Sigmoid colon (tissue), 4 donors: ENCODE measurements at regions not wholly inside any gene's neighbourhood (a gene's known extent, or its start where the extent isn't known, plus 50 kb on each side); places are given as distances from the start of the nearest gene placed in this dataset.

Experiments used
- CTCF ChIP-seq, 4 experiments: fragments of 450-650 bp in 3 of 4; fragments of 200-600 bp in 1 of 4; IDR thresholded peaks; one replicate each; pipeline ENCODE4 v1.5.1; 2016 to 2019; ENCODE audit warnings: antibody characterized with exemption in 4 of 4, mild to moderate bottlenecking in 3 of 4, moderate library complexity in 2 of 4
- EP300 ChIP-seq, 4 donors: sonication (generic); formaldehyde crosslinking; IDR thresholded peaks; one replicate each; pipeline ENCODE4 v1.6.1; 2017; ENCODE audit warnings: antibody characterized with exemption in 4 of 4
- POLR2A ChIP-seq, 2 donors: fragments of 450-650 bp; IDR thresholded peaks; one replicate each; pipeline ENCODE4 v1.6.1; 2016; ENCODE audit warnings: antibody characterized with exemption in 2 of 2, mild to moderate bottlenecking in 2 of 2, moderate library complexity in 2 of 2
- POLR2AphosphoS5 ChIP-seq, 4 donors: sonication (generic); formaldehyde crosslinking; IDR thresholded peaks; one replicate each; pipeline ENCODE4 v1.6.1; 2017; ENCODE audit warnings: antibody characterized with exemption in 4 of 4

GRCh38 chr6:16825784-16826183 is 64.5 kb upstream of the ATXN1 start:
- TF ChIP-seq POLR2AphosphoS5 (IDR thresholded peaks at IDR 0.05) (no peak), CTCF (IDR thresholded peaks at IDR 0.05) (no peak), EP300 (IDR thresholded peaks at IDR 0.05) (no peak), POLR2A (IDR thresholded peaks at IDR 0.05) (no peak)
